CD4-positive, alpha-beta T cell (primary cell): ENCODE measurements at regions not wholly inside any gene's neighbourhood (a gene's known extent, or its start where the extent isn't known, plus 50 kb on each side); places are given as distances from the start of the nearest gene placed in this dataset.

ENCODE experiments used
- ATAC-seq: fragments of 200-7000 bp; cut with Tn5 transposase; one replicate; pipeline ENCODE4 v1.10.0; 2022; ENCODE audit warnings: mild to moderate bottlenecking; ENCODE audit not compliant: poor library complexity
- CTCF ChIA-PET: fragments of 350-600 bp; sonication (Branson Sonifier 250); formaldehyde crosslinking; loops from one replicate; lab custom pipeline; 2021; ENCODE audit warnings: antibody characterized with exemption, inconsistent platforms; lab: Charles Lee
- POLR2A ChIA-PET: fragments of 350-600 bp; sonication (Branson Sonifier 250); formaldehyde crosslinking; loops from one replicate; lab custom pipeline; 2021; ENCODE audit warnings: antibody characterized with exemption, inconsistent platforms; lab: Charles Lee
- DNase-seq, 14 experiments: peaks; one replicate each; pipeline ENCODE4 v3.0.0-alpha.2; 2013 to 2020; ENCODE audit warnings: mixed read lengths in 2 of 14
- H3K27ac ChIP-seq, 2 donors: one replicate each; pipeline versions ENCODE4 v1.5.1 to v1.7.0; 2013; ENCODE audit warnings: low read length in 2 of 2, low read depth in 1 of 2, mild to moderate bottlenecking in 1 of 2
- H3K27me3 ChIP-seq, 2 experiments: 1 replicate in 1 of 2; 2 replicates in 1 of 2; pipeline versions ENCODE4 v1.6.1 to v1.7.0; 2013; ENCODE audit warnings: low read length in 2 of 2, control low read depth in 1 of 2, mild to moderate bottlenecking in 1 of 2, moderate library complexity in 1 of 2; ENCODE audit not compliant: insufficient read depth in 2 of 2, control insufficient read depth in 1 of 2
- H3K36me3 ChIP-seq: one replicate; pipeline ENCODE4 v1.6.1; 2013; ENCODE audit warnings: low read length, control low read depth; ENCODE audit not compliant: insufficient read depth
- H3K4me1 ChIP-seq: one replicate; pipeline ENCODE4 v1.6.1; 2013; ENCODE audit warnings: low read length, control low read depth; ENCODE audit not compliant: insufficient read depth
- H3K4me3 ChIP-seq: one replicate; pipeline ENCODE4 v1.5.1; 2013; ENCODE audit warnings: mild to moderate bottlenecking, low read length, moderate library complexity
- H3K9me3 ChIP-seq, 2 experiments: 1 replicate in 1 of 2; 2 replicates in 1 of 2; pipeline versions ENCODE4 v1.6.1 to v1.7.0; 2013; ENCODE audit warnings: low read length in 2 of 2, mild to moderate bottlenecking in 2 of 2, control low read depth in 1 of 2, moderate library complexity in 1 of 2; ENCODE audit not compliant: control insufficient read depth in 1 of 2, insufficient read depth in 1 of 2
- H3K27ac Mint-ChIP-seq: one replicate; pipeline ENCODE4 v1.8.0; 2020; ENCODE audit warnings: mixed read lengths
- H3K27me3 Mint-ChIP-seq: one replicate; pipeline ENCODE4 v1.8.0; 2021; ENCODE audit warnings: mixed read lengths
- H3K36me3 Mint-ChIP-seq: one replicate; pipeline ENCODE4 v1.8.0; 2021; ENCODE audit warnings: low read depth, mixed read lengths
- H3K4me1 Mint-ChIP-seq: one replicate; pipeline ENCODE4 v1.8.0; 2021; ENCODE audit warnings: low read depth, mixed read lengths
- H3K4me3 Mint-ChIP-seq: one replicate; pipeline ENCODE4 v1.8.0; 2020; ENCODE audit warnings: mild to moderate bottlenecking, mixed read lengths
- H3K9me3 Mint-ChIP-seq: one replicate; pipeline ENCODE4 v1.8.0; 2020; ENCODE audit warnings: mixed read lengths
- intact Hi-C, 2 experiments: fragments of 100-400 bp; cut with DNase I in 1 of 2; cut with micrococcal nuclease in 1 of 2; formaldehyde crosslinking; loops; one replicate each; pipeline versions ENCODE4 v1.15.1 to v1.9.0; 2023 to 2025; cut with DNase I, micrococcal nuclease
- TF ChIP-seq, protein P1 (sequence below): fragments of 200-600 bp; IDR thresholded peaks from one replicate; pipeline ENCODE4 v1.8.0; 2022; ENCODE audit warnings: antibody characterized with exemption, mild to moderate bottlenecking

DNA sequence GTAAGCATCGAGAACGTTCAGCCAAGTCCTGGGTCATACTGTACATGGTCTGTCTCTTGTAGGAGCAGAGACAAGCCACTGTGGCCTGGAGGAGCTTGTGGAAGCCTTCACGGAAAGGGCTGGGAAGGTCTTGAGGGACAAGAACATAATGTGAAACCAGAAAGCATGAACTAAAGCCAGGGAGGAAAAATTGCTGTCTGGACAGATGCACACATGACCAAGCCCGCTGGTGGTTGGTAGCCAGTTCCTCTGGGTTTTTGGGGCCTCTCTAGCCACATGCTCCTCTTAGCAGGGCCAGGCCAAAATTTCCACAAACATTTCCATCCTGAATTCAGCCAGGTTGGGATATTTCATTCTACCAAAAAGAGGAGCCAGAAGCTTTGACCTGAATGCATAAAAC is 196.2 kb upstream of the SIX2 start:
- Mint-ChIP-seq H3K36me3 (no peaks in the 10 kb centered on the region), H3K27ac (no peak overlapping the region), H3K4me1 (no peaks in the 10 kb centered on the region), H3K27me3 (peaks cover 10% of the 10 kb centered on the region), H3K9me3 (no peaks in the 10 kb centered on the region), H3K4me3 (no peak overlapping the region)
- CTCF ChIA-PET: no interaction called here
- DNase-seq (no peak), ATAC-seq (no peak)
- Histone ChIP-seq H3K36me3 (no peaks in the 10 kb centered on the region), H3K4me1 (no peaks in the 10 kb centered on the region), H3K27me3 (no peaks in the 10 kb centered on the region), H3K9me3 (peaks cover 10 to 11% of the 10 kb centered on the region in 2 experiments), H3K27ac (no peak overlapping the region), H3K4me3 (no peak overlapping the region)
- POLR2A ChIA-PET: no interaction called here
- TF ChIP-seq, protein P1, sequence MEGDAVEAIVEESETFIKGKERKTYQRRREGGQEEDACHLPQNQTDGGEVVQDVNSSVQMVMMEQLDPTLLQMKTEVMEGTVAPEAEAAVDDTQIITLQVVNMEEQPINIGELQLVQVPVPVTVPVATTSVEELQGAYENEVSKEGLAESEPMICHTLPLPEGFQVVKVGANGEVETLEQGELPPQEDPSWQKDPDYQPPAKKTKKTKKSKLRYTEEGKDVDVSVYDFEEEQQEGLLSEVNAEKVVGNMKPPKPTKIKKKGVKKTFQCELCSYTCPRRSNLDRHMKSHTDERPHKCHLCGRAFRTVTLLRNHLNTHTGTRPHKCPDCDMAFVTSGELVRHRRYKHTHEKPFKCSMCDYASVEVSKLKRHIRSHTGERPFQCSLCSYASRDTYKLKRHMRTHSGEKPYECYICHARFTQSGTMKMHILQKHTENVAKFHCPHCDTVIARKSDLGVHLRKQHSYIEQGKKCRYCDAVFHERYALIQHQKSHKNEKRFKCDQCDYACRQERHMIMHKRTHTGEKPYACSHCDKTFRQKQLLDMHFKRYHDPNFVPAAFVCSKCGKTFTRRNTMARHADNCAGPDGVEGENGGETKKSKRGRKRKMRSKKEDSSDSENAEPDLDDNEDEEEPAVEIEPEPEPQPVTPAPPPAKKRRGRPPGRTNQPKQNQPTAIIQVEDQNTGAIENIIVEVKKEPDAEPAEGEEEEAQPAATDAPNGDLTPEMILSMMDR: no peak
- intact Hi-C loops: no loop called here

DNA sequence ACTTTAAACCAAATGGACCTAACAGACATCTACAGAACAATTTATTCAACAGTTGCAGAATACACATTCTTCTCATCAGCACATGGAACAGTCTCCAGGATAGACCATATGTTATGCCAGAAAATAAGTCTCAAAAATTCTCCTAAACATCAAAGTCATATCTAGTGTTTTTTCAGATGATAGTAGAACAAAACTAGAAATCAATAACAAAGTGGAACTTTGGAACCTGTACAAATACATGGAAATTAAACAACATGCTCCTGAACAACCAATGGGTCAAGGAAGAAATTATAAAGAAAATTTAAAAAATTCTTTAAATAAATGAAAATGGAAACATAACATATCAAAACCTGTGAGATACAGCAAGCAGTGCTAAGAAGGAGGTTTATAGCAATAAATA is 194.1 kb upstream of the SIX2 start:
- intact Hi-C loops: no loop called here

DNA sequence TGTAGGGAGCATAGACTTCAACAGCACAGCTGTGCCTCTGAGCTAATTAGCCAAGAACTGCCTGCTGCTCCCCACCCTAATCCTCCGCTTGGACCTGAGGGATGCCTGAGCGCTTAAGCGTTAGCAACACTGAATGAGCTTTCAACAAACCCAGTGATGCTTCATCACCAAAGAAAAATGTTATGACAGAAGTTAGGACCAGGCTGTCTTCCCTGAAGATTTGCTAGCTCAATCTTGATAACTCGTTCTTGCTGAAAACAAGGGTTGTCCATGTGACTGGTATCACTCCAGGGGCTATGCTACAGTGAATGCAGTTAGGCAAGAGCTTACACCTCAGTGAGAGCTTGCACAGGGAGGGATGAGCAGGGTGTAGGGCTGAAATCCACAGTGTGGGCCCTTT is 190.7 kb upstream of the SIX2 start:
- Histone ChIP-seq H3K4me3 (no peak overlapping the region), H3K4me1 (no peaks in the 10 kb centered on the region), H3K9me3 (peaks cover 11% of the 10 kb centered on the region in 2 experiments), H3K27ac (no peak overlapping the region), H3K36me3 (no peaks in the 10 kb centered on the region), H3K27me3 (no peaks in the 10 kb centered on the region)
- TF ChIP-seq, protein P1: no peak
- DNase-seq: no peak
- intact Hi-C loops: no loop called here
- Mint-ChIP-seq H3K27me3 (peaks cover 10% of the 10 kb centered on the region), H3K4me1 (no peaks in the 10 kb centered on the region), H3K36me3 (no peaks in the 10 kb centered on the region), H3K4me3 (no peak overlapping the region), H3K9me3 (no peaks in the 10 kb centered on the region), H3K27ac (no peak overlapping the region)
- ATAC-seq: no peak
- ChIA-PET POLR2A (no interaction called here), CTCF (no interaction called here)

More for the DNA sequence above, 194.1 kb upstream of the SIX2 start:
- ATAC-seq (no peak), DNase-seq (no peak)
- H3K4me3 Mint-ChIP-seq: no peak overlapping the region
- H3K4me1 ChIP-seq: no peaks in the 10 kb centered on the region
- H3K27ac ChIP-seq: no peak overlapping the region
- no peaks in the 10 kb centered on the region for H3K4me1 Mint-ChIP-seq
- H3K27me3 ChIP-seq: no peaks in the 10 kb centered on the region
- peaks cover 11% of the 10 kb centered on the region in 2 experiments for H3K9me3 ChIP-seq
- H3K36me3 Mint-ChIP-seq: no peaks in the 10 kb centered on the region
- POLR2A ChIA-PET: no interaction called here
- H3K27ac Mint-ChIP-seq: no peak overlapping the region
- no peaks in the 10 kb centered on the region for H3K36me3 ChIP-seq
- TF ChIP-seq, protein P1: no peak
- H3K4me3 ChIP-seq: no peak overlapping the region
- H3K27me3 Mint-ChIP-seq: peaks cover 10% of the 10 kb centered on the region
- CTCF ChIA-PET: no interaction called here
- no peaks in the 10 kb centered on the region for H3K9me3 Mint-ChIP-seq
